ENCODE measurements at regions not wholly inside any gene's neighbourhood (a gene's known extent, or its start where the extent isn't known, plus 50 kb on each side); places are given as distances from the start of the nearest gene placed in this dataset.

DNA sequence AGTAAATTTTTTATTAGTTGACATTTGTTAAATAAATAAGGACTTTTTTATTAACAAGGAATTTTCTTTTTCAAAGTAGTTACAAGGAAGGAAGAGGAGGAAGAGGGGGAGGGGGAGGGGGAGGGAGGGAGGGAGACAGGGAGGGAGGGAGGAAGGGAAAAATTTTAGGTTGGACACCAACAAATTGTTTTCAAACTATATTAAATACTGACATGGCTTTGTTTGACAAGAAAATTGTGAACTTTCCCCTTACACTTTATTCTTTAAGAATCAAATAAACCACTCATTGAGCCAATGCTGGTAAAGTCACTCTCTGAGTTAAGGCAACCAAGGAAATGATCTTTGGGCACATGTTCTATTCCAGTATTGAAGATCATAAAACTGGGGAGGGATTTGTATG is 115.7 kb upstream of the PPP2R3A start:
- no peak for ATAC-seq (ENCODE audit: insufficient read depth, low read depth)
- H3K4me1 ChIP-seq (ENCODE audit: insufficient read depth, low read length), result no peaks in the 10 kb centered on the region
- no peak overlapping the region for H3K27ac ChIP-seq (ENCODE audit: low read length)
- H3K79me2 ChIP-seq (ENCODE audit: insufficient read depth, low read length), result no peaks in the 10 kb centered on the region
- no peaks in the 10 kb centered on the region for H3K9me3 ChIP-seq (ENCODE audit: insufficient read depth, low read length, severe bottlenecking)
- no peaks in the 10 kb centered on the region for H3K36me3 ChIP-seq (ENCODE audit: insufficient read depth, low read length)
- H3K4me2 ChIP-seq (ENCODE audit: insufficient read depth, low read length), result no peak overlapping the region
- TF ChIP-seq, protein P1, sequence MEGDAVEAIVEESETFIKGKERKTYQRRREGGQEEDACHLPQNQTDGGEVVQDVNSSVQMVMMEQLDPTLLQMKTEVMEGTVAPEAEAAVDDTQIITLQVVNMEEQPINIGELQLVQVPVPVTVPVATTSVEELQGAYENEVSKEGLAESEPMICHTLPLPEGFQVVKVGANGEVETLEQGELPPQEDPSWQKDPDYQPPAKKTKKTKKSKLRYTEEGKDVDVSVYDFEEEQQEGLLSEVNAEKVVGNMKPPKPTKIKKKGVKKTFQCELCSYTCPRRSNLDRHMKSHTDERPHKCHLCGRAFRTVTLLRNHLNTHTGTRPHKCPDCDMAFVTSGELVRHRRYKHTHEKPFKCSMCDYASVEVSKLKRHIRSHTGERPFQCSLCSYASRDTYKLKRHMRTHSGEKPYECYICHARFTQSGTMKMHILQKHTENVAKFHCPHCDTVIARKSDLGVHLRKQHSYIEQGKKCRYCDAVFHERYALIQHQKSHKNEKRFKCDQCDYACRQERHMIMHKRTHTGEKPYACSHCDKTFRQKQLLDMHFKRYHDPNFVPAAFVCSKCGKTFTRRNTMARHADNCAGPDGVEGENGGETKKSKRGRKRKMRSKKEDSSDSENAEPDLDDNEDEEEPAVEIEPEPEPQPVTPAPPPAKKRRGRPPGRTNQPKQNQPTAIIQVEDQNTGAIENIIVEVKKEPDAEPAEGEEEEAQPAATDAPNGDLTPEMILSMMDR (IDR thresholded peaks at IDR 0.05; ENCODE audit: borderline replicate concordance, extremely low read depth, low read length, poor library complexity, severe bottlenecking), result no peak
- no peak for TF ChIP-seq EZH2 (IDR thresholded peaks at IDR 0.05; ENCODE audit: borderline replicate concordance, low read depth, low read length, severe bottlenecking)
- H2AFZ ChIP-seq (ENCODE audit: low read depth, low read length), result no peak overlapping the region
- H3K9ac ChIP-seq (ENCODE audit: low read depth, low read length), result no peak overlapping the region
- no peaks in the 10 kb centered on the region for H4K20me1 ChIP-seq (ENCODE audit: insufficient read depth, low read length)
- DNase-seq, result no peak
- H3K4me3 ChIP-seq (ENCODE audit: low read depth in 1 of 2, low read length in 2 of 2), result no peak overlapping the region
- H3K27me3 ChIP-seq (ENCODE audit: insufficient read depth, low read length, poor library complexity), result peaks cover 2% of the 10 kb centered on the region

- Histone ChIP-seq H3K27me3 (ENCODE audit: insufficient read depth, low read length, poor library complexity) (no peaks in the 10 kb centered on the region), H3K27ac (ENCODE audit: low read length) (no peak overlapping the region), H3K36me3 (ENCODE audit: insufficient read depth, low read length) (no peaks in the 10 kb centered on the region), H3K9ac (ENCODE audit: low read depth, low read length) (no peak overlapping the region), H3K9me3 (ENCODE audit: insufficient read depth, low read length, severe bottlenecking) (no peaks in the 10 kb centered on the region), H3K4me2 (ENCODE audit: insufficient read depth, low read length) (no peak overlapping the region), H4K20me1 (ENCODE audit: insufficient read depth, low read length) (no peaks in the 10 kb centered on the region), H3K79me2 (ENCODE audit: insufficient read depth, low read length) (no peaks in the 10 kb centered on the region), H2AFZ (ENCODE audit: low read depth, low read length) (no peak overlapping the region), H3K4me1 (ENCODE audit: insufficient read depth, low read length) (no peaks in the 10 kb centered on the region), H3K4me3 (ENCODE audit: low read depth in 1 of 2, low read length in 2 of 2) (no peak overlapping the region)
- no peak for DNase-seq
- no peak for ATAC-seq (ENCODE audit: insufficient read depth, low read depth)
- no peak for TF ChIP-seq EZH2 (IDR thresholded peaks at IDR 0.05; ENCODE audit: borderline replicate concordance, low read depth, low read length, severe bottlenecking)
- TF ChIP-seq, protein P1 (IDR thresholded peaks at IDR 0.05; ENCODE audit: borderline replicate concordance, extremely low read depth, low read length, poor library complexity, severe bottlenecking), result no peak
Measured at GRCh38 chr3:135851201-135852081, 114.1 kb upstream of the PPP2R3A start.

- no peak overlapping the region for H2AFZ ChIP-seq (ENCODE audit: low read depth, low read length)
- DNase-seq (no peak), ATAC-seq (ENCODE audit: insufficient read depth, low read depth) (no peak)
- H3K27me3 ChIP-seq (ENCODE audit: insufficient read depth, low read length, poor library complexity), result no peaks in the 10 kb centered on the region
- TF ChIP-seq EZH2 (IDR thresholded peaks at IDR 0.05; ENCODE audit: borderline replicate concordance, low read depth, low read length, severe bottlenecking), result no peak
- TF ChIP-seq, protein P1 (IDR thresholded peaks at IDR 0.05; ENCODE audit: borderline replicate concordance, extremely low read depth, low read length, poor library complexity, severe bottlenecking), result no peak
- H3K79me2 ChIP-seq (ENCODE audit: insufficient read depth, low read length), result no peaks in the 10 kb centered on the region
- H3K4me1 ChIP-seq (ENCODE audit: insufficient read depth, low read length), result no peaks in the 10 kb centered on the region
- no peak overlapping the region for H3K9ac ChIP-seq (ENCODE audit: low read depth, low read length)
- H3K36me3 ChIP-seq (ENCODE audit: insufficient read depth, low read length), result no peaks in the 10 kb centered on the region
- H3K4me2 ChIP-seq (ENCODE audit: insufficient read depth, low read length), result no peak overlapping the region
- no peaks in the 10 kb centered on the region for H4K20me1 ChIP-seq (ENCODE audit: insufficient read depth, low read length)
- H3K9me3 ChIP-seq (ENCODE audit: insufficient read depth, low read length, severe bottlenecking), result no peaks in the 10 kb centered on the region
- H3K27ac ChIP-seq (ENCODE audit: low read length), result no peak overlapping the region
- H3K4me3 ChIP-seq (ENCODE audit: low read depth in 1 of 2, low read length in 2 of 2), result no peak overlapping the region
Measured at GRCh38 chr3:135853981-135854380, 111.5 kb upstream of the PPP2R3A start.

All from DND-41 (cell line).